HS-27A (cell line): ENCODE measurements at regions not wholly inside any gene's neighbourhood (a gene's known extent, or its start where the extent isn't known, plus 50 kb on each side); places are given as distances from the start of the nearest gene placed in this dataset.

Source experiments
- DNase-seq: peaks from one replicate; pipeline ENCODE4 v3.0.0-alpha.2; 2012; ENCODE audit warnings: low read depth, missing footprints

- DNase-seq: no peak
Measured at GRCh38 chr3:66133050-66133757, 87.6 kb upstream of the SLC25A26 start.

- no peak for DNase-seq
Measured at GRCh38 chr3:66128623-66129022, 89.9 kb upstream of the MAGI1 start.

GRCh38 chr3:66121318-66121717 is 82.6 kb upstream of the MAGI1 start:
- no peak for DNase-seq

DNA sequence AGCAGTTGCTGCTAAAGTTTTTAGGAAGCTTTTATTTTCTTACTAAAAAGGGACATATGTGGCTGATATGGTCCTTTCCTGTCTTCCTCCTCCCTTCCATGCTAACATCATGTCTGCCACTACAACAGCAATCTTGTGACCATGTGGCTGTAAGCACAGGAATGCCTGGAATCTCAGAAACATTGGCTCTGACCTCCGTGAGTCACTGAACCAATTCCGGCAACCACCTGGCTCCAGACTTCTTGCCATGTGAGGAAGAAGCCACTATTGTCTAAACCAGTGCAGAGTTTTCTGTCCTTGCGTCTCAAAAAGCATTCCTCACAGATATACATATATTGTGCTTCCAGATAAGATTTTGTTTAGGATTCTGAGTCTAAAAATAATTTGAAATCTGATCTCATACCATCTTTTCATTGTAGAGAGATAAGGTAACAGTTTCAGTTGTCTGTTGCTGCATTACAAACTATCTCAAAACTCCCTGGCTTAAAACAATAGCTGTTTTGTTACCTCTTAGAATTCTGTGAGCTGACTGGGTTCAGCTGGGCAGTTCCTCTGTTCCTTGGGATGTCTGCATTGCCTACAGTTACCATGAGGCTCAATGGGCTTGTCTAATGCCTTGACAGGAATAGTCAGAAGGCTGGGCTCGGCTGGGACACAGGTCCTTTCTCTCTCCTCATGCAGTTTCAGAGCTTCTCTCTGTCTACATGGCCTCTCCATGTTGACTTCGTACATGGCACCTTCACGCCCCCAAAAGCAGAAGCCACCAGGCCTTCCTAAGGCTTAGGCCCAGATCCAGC is 77.3 kb upstream of the MAGI1 start:
- DNase-seq: peak; percentile 94

DNA sequence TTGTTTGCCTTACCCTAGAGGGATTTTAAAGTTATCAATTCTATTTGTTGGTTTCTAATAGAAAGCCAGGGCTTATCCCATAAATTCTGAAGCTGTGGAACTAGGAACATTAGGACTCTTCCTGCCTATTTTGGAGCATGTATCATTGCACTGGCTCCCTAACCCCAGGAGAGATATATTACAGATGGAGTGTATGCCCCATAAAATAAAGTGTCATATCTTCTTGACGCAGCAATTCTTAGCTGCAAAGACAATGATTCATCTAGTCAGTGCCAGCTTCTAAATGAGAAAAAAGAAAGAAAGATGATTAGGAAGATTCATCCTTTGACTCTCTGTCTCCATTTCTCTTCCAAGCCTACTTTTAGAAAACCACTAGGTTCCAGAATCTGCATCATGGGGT is 74.8 kb upstream of the MAGI1 start:
- DNase-seq: no peak

GRCh38 chr3:66110840-66111239 is 72.1 kb upstream of the MAGI1 start:
- DNase-seq: no peak

- no peak for DNase-seq
Measured at GRCh38 chr3:66107855-66108254, 69.1 kb upstream of the MAGI1 start.

- no peak for DNase-seq
Measured at GRCh38 chr3:66106788-66107187, 68.1 kb upstream of the MAGI1 start.

DNA sequence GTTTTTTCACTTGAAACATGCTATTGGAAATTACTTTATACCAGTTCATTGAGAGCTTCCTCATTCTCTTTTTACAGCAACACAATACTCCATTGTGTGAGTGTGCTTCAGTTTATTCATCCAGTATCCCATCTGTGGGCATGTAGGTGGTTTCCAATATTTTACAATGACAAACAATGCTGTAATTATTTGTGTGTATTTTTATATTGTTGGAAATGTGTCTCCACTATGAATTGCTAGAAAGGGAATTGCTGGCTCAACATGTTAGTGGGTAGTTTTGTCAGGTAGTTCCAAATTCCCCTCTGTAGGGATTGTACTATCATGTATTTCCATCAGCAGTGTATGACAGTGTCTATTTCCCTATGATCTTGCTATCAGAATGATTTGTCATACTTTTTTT is 65.8 kb upstream of the MAGI1 start:
- DNase-seq: no peak

GRCh38 chr3:66103729-66104128 is 65.0 kb upstream of the MAGI1 start:
- DNase-seq: no peak

DNA sequence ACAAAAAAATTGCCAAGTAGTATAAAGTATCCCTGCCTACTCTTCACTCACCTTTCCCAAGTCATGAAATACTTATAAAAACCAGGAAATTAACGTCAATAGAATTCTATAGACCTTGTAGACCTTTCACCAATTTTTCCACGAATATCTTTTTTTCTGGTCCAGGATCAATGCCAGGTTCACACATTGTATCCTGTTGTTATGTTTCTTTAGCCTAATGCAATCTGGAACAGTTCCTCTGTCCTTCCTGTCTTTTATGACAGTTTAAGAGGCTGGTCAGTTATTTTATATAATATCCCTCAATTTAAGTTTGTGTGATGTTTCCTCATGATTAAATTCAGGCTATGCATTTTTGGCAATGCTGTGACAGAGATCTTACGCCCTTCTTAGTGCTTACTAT is 63.2 kb upstream of the MAGI1 start:
- DNase-seq: no peak

- DNase-seq: no peak
Measured at GRCh38 chr3:66099541-66100065, 60.9 kb upstream of the MAGI1 start.

DNA sequence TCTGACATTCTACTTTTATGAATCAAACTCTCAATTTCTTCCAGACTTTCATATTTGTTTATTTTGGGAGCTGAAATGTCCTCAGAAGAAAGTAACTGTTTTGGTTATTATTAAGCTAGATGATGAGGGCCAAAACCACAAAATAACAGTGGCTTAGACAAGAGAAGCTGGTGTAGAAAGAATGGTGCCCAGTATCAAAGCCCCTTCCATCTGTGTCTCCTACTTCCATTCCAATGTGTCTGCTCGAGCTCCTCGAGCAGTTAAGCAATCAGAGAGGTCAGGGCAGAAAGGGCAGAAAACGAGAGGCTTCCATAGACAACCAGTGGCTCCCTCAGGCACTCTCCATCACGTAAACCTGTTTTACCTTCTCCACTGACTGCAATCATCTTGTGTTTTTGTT is 59.7 kb upstream of the MAGI1 start:
- DNase-seq: no peak

- no peak for DNase-seq
Measured at GRCh38 chr3:66097647-66098046, 58.9 kb upstream of the MAGI1 start.

DNA sequence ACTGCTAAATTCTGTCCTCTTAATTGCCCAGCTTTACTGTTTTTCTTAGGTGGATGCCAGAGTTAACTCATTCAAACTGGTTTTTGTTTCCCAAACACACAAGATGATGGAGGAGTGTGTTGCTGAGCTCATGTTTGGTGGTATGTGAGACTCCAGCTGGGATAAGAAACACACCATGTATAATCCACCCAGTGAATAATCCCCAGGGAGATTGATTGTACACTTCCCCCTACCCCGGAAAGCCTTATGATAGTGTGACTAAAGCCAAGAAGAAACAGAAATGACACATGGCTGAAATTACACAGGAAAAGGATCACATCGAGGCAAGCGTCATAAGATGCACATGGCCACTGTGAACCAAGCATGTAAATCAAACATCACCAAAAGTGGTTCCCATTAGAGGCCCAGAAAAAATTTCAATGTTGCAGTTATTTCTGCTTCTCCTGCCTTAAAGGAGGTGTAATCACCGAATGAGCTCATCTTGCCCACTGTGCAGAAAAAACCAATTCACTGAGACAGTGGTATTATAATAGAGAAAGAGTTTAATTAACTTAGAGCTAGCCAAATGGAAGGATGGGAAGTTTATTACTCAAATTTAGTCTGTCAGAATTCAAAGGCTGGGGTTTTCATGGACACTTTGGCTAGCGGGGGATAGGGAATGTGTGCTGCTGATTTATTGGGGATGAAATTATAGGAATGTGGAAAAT is 56.7 kb upstream of the MAGI1 start:
- DNase-seq: no peak

GRCh38 chr3:66093981-66094380 is 55.3 kb upstream of the MAGI1 start:
- no peak for DNase-seq

- DNase-seq: no peak
Measured at GRCh38 chr3:66092175-66092995, 53.7 kb upstream of the MAGI1 start.
